Coronary artery (tissue), 2 donors: ENCODE measurements at regions not wholly inside any gene's neighbourhood (a gene's known extent, or its start where the extent isn't known, plus 50 kb on each side); places are given as distances from the start of the nearest gene placed in this dataset.
"Not testable (repeated sequence)": the region's sequence is repeated elsewhere in the genome, so short reads cannot be mapped to it uniquely, and the experiment has no call there.

Experiments used
- DNase-seq: peaks from one replicate; pipeline ENCODE4 v3.0.0-alpha.2; 2017; ENCODE audit warnings: low spot score
- H3K27ac ChIP-seq, 2 donors: fragments of 200-600 bp; sonication (generic); one replicate each; pipeline ENCODE4 v1.5.1; 2016 to 2019
- H3K4me3 ChIP-seq: fragments of 200-600 bp; sonication (generic); 2 replicates; pipeline ENCODE4 v1.5.1; 2016; ENCODE audit warnings: mild to moderate bottlenecking, moderate library complexity
- CTCF ChIP-seq: fragments of 200-600 bp; sonication (generic); IDR thresholded peaks from one replicate; pipeline ENCODE4 v1.5.1; 2019; ENCODE audit warnings: antibody characterized with exemption

GRCh38 chrX:1851527-1851926 lies 236.7 kb downstream of the ASMT start:
- TF ChIP-seq CTCF = no peak
- no peak overlapping the region for H3K4me3 ChIP-seq
- no peak for DNase-seq

GRCh38 chrX:1852082-1852481 lies 237.2 kb downstream of the ASMT start:
- no peak overlapping the region for H3K4me3 ChIP-seq
- H3K27ac ChIP-seq = no peak overlapping the region
- TF ChIP-seq CTCF = no peak
- no peak for DNase-seq

More at GRCh38 chrX:1851527-1851926, 236.7 kb downstream of the ASMT start:
- no peak overlapping the region for H3K27ac ChIP-seq

DNA sequence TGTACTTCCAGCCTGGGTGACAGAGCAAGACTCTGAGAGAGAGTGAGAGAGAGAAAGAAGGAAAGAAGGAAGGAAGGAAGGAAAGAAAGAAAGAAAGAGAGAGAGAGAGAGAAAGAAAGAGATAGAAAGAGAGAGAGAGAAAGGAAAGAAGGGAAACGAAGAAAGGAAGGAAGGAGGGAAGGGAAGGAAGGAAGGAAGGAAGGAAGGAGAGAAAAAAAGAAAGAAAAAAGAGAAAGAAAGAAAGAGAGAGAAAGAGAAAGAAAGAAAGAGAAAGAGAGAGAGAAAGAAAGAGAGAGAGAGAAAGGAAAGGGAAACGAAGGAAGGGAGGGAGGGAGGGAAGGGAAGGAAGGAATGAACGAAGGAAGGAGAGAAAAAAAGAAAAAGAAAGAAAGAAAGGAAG lies 238.6 kb downstream of the ASMT start:
- Histone ChIP-seq H3K4me3 (no peak overlapping the region), H3K27ac (no peak overlapping the region)
- DNase-seq = no peak
- no peak for TF ChIP-seq CTCF

DNA sequence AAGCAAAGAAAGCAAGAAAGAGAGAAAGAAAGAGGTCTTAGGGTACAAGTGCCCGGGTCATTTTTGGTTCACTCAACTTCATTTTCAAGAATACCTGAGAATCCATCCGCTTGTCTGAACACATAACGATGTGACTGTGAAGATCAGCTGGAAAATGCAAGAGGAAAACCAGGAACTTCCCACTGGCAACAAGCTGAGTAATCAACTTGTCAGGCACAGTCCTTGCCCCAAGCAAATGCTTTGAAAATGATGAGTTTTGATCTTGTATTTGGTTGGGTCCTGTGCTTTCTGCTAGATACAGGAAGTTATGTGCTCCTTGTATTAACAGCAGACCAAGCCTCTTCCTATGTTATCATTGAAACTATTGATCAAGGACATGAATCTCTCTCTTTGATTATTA lies 239.1 kb downstream of the ASMT start:
- no peak overlapping the region for H3K4me3 ChIP-seq
- H3K27ac ChIP-seq = no peak overlapping the region
- DNase-seq = no peak
- TF ChIP-seq CTCF = no peak

- H3K4me3 ChIP-seq, H3K27ac ChIP-seq, DNase-seq: not testable (repeated sequence)
These were observed 240.0 kb downstream of the ASMT start for GRCh38 chrX:1854861-1855260.

GRCh38 chrX:1859266-1859665 lies 244.4 kb downstream of the ASMT start:
- H3K4me3 ChIP-seq, H3K27ac ChIP-seq: not testable (repeated sequence)
- DNase-seq = peak; percentile 21

DNA sequence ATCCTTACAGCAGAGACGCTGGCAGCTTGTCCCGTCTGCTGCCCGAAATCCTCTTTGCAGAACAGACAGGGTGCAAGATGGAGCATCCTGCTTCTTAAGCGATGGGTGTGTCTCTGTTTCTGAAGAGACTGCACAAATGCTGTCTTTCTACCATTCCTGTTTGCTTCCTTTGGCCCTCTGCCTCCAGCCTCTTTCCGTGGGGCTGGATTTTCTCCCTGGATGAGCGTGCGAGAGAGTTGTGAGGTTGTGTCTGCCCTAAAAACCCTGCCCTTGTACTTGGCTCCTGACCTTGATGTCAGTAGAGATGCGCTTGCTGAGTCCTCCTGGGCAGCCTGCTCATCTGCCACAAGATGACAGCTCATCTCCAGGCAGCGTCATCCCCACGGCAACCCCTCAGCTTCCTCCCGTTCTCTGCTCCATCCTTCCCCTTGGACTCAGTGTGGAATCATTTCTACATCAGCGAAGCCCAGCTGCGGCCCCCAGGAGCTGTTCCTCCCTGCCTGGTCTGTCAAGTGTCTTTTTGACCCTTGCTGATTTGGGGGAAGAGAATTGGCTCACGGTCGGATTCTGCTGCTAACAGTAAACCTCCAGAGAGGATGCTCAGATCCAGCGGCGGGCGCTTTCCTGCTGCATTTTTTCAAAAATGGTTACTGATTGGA lies 246.2 kb downstream of the ASMT start:
- peak; percentile 49 for DNase-seq
- Histone ChIP-seq H3K27ac (no peak overlapping the region), H3K4me3 (no peak overlapping the region)
- no peak for TF ChIP-seq CTCF

GRCh38 chrX:1863995-1864394 lies 249.1 kb downstream of the ASMT start:
- not testable (repeated sequence) for DNase-seq, H3K27ac ChIP-seq, H3K4me3 ChIP-seq

- no peak for DNase-seq
- no peak for TF ChIP-seq CTCF
- Histone ChIP-seq H3K4me3 (no peak overlapping the region), H3K27ac (no peak overlapping the region)
These were observed 255.6 kb downstream of the ASMT start for GRCh38 chrX:1870421-1870820.
